ACC112 (cell line): ENCODE measurements at regions not wholly inside any gene's neighbourhood (a gene's known extent, or its start where the extent isn't known, plus 50 kb on each side); places are given as distances from the start of the nearest gene placed in this dataset.

Experiments
- H2AFZ ChIP-seq: fragments of 200-600 bp; sonication (generic); one replicate; pipeline ENCODE4 v1.6.0; 2017; ENCODE audit warnings: antibody characterized with exemption, low read length; ENCODE audit not compliant: unreplicated experiment
- H3K27ac ChIP-seq: fragments of 200-600 bp; sonication (generic); 2 replicates; pipeline ENCODE4 v1.5.1; 2014; ENCODE audit warnings: low read depth, mild to moderate bottlenecking, antibody characterized with exemption, low read length, moderate library complexity
- H3K27me3 ChIP-seq: fragments of 200-600 bp; sonication (generic); 2 replicates; pipeline ENCODE4 v1.6.1; 2014; ENCODE audit warnings: mild to moderate bottlenecking, antibody characterized with exemption, low read length, moderate library complexity, mixed read lengths; ENCODE audit not compliant: insufficient read depth
- H3K36me3 ChIP-seq: fragments of 200-600 bp; sonication (generic); 2 replicates; pipeline ENCODE4 v1.6.1; 2016; ENCODE audit warnings: mild to moderate bottlenecking, antibody characterized with exemption, low read length, moderate library complexity, mixed read lengths; ENCODE audit not compliant: insufficient read depth
- H3K4me1 ChIP-seq: fragments of 200-600 bp; sonication (generic); one replicate; pipeline ENCODE4 v1.6.1; 2016; ENCODE audit warnings: low read length, mixed read lengths; ENCODE audit not compliant: insufficient read depth, unreplicated experiment, control insufficient read depth
- H3K4me3 ChIP-seq: fragments of 200-600 bp; sonication (generic); 2 replicates; pipeline ENCODE4 v1.5.1; 2014; ENCODE audit warnings: mild to moderate bottlenecking, low read depth, low read length
- H3K79me2 ChIP-seq: fragments of 200-600 bp; sonication (generic); one replicate; pipeline ENCODE4 v1.6.0; 2016; ENCODE audit warnings: low read length; ENCODE audit not compliant: control insufficient read depth, unreplicated experiment, insufficient read depth

DNA sequence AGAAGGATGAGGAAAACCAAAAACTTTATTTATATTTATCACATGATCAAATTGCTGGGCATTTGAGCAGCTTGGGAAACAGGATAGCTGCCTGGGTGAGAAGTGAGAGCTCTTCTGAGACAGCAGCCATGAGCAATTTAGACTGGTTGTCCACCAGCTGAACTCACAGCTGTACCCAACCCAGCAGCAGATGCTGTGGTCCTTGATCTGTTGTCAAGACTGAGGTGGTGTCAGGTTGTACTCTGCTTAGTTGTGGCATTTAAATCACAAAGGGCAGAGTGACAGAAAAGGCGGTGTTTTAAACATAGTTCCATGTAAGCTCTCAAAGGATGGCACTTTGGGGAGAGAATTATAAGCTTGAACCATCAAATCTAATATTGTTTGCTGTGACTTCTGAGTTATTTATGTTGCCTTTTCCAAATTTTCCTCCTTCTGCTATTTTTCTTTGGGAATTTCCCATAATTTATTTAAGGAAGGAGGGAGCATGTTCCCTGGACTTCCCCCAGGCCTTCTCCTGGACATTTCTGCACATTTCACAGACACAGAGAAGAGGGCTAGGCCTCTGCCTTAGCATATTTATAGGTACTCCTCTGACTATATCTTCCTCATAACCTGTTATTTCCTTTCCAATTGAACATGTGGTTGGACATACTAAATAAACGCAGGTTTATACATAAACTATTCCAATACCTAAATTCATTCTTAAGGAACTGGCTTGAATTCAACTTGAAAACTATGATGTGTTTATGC is 117.7 kb upstream of the FER start:
- no peak overlapping the region for H2AFZ ChIP-seq
- H3K27ac ChIP-seq = no peak overlapping the region
- no peaks in the 10 kb centered on the region for H3K4me1 ChIP-seq
- no peaks in the 10 kb centered on the region for H3K79me2 ChIP-seq
- no peaks in the 10 kb centered on the region for H3K36me3 ChIP-seq
- H3K27me3 ChIP-seq = no peaks in the 10 kb centered on the region
- H3K4me3 ChIP-seq = no peak overlapping the region

DNA sequence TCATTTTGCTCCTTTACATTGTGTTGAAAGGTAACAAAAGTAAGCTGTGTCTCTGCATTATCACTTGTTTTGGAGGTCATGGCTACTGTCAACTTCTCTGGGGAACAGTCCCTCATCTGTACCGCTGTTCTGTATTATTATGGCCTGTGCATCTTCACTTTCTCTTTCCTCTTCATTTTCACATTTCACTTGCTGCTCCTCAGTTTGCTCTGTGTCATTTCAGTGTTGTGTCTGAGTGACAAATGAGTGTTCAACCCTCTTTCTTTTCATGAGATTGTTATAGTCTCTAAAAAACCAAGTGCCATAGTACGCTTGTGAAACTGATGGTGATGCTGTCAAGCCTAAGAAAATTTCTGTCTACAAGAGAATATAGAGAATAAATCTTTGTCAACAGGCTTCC is 122.0 kb upstream of the FER start:
- H3K79me2 ChIP-seq = no peaks in the 10 kb centered on the region
- no peak overlapping the region for H3K4me3 ChIP-seq
- no peak overlapping the region for H2AFZ ChIP-seq
- H3K27ac ChIP-seq = no peak overlapping the region
- H3K36me3 ChIP-seq = no peaks in the 10 kb centered on the region
- no peaks in the 10 kb centered on the region for H3K27me3 ChIP-seq
- H3K4me1 ChIP-seq = no peaks in the 10 kb centered on the region

DNA sequence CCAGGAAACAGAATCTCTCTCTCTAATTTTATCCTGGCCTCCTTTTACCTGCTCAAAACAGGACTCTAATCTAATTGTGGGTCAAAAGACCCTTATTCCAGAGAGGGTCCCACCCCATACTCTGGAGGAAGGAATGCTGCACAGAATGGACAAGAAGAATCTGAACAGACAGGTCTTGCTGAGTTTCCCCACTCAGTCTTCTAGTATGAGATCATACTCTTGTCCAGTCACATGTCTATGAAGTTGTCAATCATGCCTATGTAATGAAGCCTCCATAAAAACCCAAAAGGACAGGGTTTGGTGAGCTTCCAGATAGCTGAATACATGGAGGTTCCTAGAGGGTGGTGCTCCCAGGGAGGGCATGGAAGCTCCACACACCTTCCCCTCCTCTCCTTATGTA is 123.9 kb upstream of the FER start:
- Histone ChIP-seq H3K4me1 (no peaks in the 10 kb centered on the region), H3K36me3 (no peaks in the 10 kb centered on the region), H2AFZ (no peak overlapping the region), H3K27me3 (no peaks in the 10 kb centered on the region), H3K4me3 (no peak overlapping the region), H3K79me2 (no peaks in the 10 kb centered on the region), H3K27ac (no peak overlapping the region)

DNA sequence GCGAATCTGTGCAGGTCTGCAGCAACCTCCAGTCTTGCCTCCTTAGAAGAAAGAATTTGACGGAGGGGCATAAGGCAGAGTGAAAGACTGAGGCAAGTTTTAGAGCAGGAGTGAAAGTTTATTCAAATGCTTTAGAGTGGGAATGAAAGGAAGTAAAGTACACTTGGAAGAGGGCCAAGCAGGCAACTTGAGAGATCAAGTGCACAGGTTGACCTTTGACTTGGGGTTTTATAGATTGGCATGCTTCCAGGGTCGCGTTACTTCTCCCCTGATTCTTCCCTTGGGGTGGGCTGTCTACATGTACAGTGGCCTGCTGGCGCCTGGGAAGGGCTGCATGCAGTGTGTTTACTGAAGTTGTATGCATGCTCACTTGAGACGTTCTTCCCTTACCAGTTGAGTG is 127.2 kb upstream of the FER start:
- Histone ChIP-seq H3K36me3 (no peaks in the 10 kb centered on the region), H3K4me1 (no peaks in the 10 kb centered on the region), H3K79me2 (no peaks in the 10 kb centered on the region), H3K27me3 (peaks cover 7% of the 10 kb centered on the region; the same call in 1 of the 2 replicates), H2AFZ (no peak overlapping the region), H3K27ac (no peak overlapping the region), H3K4me3 (no peak overlapping the region)

DNA sequence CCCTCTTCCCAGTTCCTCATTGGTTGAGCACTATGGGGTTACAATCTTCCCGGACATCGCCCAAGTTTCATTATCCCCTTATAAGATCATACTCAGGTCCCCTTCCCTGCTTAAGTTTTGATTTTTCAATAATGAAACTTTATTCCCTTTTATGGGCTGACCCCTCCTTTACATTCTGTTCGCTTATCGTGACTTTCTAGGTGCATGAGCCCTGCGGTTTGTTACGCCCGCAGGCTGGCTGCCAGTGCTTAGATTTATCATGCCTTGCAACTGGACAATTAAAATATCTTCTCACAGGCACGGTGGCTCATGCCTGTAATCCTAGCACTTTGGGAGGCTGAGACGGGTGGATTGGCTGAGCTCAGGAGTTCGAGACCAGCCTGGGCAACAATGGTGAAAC is 127.9 kb upstream of the FER start:
- H3K79me2 ChIP-seq = no peaks in the 10 kb centered on the region
- H3K4me3 ChIP-seq = no peak overlapping the region

DNA sequence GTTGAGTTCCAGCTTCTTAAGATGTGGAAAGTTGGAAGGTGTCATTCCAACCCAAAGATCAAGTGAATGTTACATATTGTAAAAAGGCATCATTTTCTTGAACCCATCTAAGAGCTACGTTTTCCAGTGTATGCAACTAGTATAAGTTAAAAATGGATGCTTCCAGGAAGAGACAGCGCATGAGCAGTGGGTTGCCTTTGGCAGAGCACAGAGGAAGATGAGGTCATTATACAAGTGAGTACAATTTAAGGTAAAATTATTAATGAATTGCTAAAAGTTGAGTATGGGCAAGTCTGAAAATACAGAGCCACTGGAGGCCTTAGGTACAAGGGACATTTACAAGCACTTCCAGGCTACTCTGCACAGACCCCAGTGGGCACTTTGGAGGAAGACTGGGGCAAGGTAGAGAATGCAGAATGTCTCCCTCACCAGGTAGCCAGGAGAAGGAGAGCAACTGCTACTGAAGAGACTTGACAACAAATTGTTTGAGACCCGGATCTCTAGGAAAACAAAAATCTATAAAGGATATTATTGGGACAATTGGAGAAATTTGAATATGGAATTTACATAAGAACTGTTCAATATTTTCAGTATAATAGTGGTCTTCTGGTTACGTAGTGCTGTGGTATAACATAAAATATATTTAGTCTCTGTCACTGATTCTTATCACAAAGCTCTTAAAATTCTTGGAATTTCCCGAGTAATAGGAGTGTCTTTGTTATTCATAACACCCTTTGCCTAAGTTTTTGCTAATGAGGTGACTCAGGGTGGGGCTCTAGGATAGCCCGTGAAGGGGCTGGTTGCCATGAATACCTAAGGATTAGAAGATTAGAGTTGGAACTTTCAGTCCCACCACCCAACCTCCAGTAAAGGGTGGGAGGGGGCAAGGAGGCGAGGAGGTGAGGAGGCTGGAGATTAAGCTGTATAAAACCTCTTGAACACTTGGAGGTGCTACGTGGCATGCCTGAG is 129.9 kb upstream of the FER start:
- Histone ChIP-seq H3K79me2 (no peaks in the 10 kb centered on the region), H3K27me3 (peaks cover 17% of the 10 kb centered on the region), H3K36me3 (no peaks in the 10 kb centered on the region), H3K4me3 (no peak overlapping the region), H2AFZ (no peak overlapping the region), H3K27ac (no peak overlapping the region), H3K4me1 (no peaks in the 10 kb centered on the region)

More for the DNA sequence above, 127.9 kb upstream of the FER start:
- H3K27me3 ChIP-seq = peaks cover 11% of the 10 kb centered on the region
- H3K27ac ChIP-seq = no peak overlapping the region
- no peak overlapping the region for H2AFZ ChIP-seq
- H3K4me1 ChIP-seq = no peaks in the 10 kb centered on the region
- no peaks in the 10 kb centered on the region for H3K36me3 ChIP-seq

DNA sequence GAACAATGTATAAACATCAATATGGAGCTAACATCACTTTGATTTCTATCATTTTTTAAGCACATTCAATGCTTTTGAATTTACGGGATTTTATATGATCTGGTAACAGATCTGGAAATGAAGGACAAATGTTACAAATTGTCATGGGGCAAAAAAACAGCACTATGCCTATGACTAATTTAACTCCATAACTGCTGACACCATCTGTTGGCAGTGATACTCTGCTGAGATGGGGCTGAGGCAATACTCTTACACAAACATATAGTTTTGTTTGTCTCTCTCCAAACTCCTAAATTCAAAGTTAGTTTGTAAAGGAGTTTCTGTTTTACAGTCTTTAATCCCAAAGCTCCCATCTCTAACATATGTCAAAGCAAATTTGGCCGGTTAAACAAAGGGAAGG is 132.5 kb upstream of the FER start:
- H3K4me1 ChIP-seq = no peaks in the 10 kb centered on the region
- no peak overlapping the region for H3K27ac ChIP-seq
- no peaks in the 10 kb centered on the region for H3K36me3 ChIP-seq
- H2AFZ ChIP-seq = no peak overlapping the region
- H3K4me3 ChIP-seq = no peak overlapping the region
- no peaks in the 10 kb centered on the region for H3K79me2 ChIP-seq
- peaks cover 17% of the 10 kb centered on the region for H3K27me3 ChIP-seq

DNA sequence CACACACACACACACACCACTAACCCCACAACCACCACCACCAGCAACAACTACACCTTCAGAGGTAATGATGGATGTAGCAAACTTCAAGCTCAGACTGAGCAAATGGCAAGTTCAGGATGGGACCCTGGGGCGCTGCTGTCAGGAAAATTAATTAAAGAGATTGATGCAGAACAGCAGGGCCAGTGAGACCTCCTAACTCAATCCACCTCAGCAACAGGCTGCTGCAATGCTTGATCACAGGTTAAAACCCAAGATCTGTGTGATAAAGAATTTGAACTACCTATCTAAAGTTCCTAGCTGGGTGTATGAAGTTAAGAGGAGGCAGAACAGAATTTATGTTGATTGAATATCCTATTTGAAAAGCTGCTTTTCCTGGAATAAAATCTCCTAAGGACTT is 140.3 kb upstream of the FER start:
- no peaks in the 10 kb centered on the region for H3K36me3 ChIP-seq
- no peak overlapping the region for H2AFZ ChIP-seq
- no peaks in the 10 kb centered on the region for H3K79me2 ChIP-seq
- H3K27ac ChIP-seq = no peak overlapping the region
- no peaks in the 10 kb centered on the region for H3K4me1 ChIP-seq
- peaks cover 4% of the 10 kb centered on the region; the same call in 1 of the 2 replicates for H3K27me3 ChIP-seq
- no peak overlapping the region for H3K4me3 ChIP-seq

DNA sequence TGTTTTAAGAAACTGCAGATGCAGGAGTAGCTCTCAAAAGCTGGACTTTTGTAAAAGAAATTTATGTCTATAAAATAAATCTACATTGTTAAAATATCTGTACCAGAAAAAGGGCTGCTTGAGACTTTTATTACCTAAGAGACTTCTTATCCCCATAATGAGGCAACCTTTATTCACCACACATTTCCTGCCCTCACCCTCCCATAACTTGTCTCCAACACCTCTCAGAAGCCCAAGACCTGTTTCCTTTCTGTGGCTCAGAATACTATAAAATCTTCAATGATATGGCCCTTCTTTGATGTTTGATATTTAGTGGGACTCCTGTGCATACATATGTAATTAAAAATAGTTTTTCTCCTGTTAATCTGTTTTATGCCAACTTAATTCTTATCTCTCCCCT is 141.5 kb upstream of the FER start:
- Histone ChIP-seq H3K36me3 (no peaks in the 10 kb centered on the region), H2AFZ (no peak overlapping the region), H3K4me3 (no peak overlapping the region), H3K27ac (no peak overlapping the region), H3K27me3 (peaks cover 4% of the 10 kb centered on the region; the same call in 1 of the 2 replicates), H3K4me1 (no peaks in the 10 kb centered on the region), H3K79me2 (no peaks in the 10 kb centered on the region)

DNA sequence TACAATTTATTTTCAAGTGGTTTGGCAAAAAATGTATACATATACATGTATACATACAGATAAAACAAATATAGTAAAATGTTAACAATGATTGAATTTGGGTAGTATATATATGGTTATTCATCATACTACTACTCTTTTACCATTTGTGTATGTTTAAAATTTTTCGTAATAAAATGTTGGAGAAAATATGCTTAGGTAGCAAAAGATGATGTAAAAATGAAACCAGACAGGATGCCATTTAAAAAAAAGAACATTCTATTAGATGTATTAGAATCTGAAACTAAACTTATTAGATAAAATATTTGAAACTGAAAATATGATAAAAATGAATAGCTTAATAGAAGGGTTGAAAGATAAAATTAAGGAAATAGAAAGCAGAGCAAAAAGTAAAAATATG is 144.9 kb upstream of the FER start:
- no peaks in the 10 kb centered on the region for H3K79me2 ChIP-seq
- H3K27ac ChIP-seq = no peak overlapping the region
- H3K4me1 ChIP-seq = no peaks in the 10 kb centered on the region
- H3K4me3 ChIP-seq = no peak overlapping the region
- no peaks in the 10 kb centered on the region for H3K36me3 ChIP-seq
- no peak overlapping the region for H2AFZ ChIP-seq
- H3K27me3 ChIP-seq = peaks cover 4% of the 10 kb centered on the region; the same call in 1 of the 2 replicates
